GM12878 (cell line): ENCODE measurements at regions not wholly inside any gene's neighbourhood (a gene's known extent, or its start where the extent isn't known, plus 50 kb on each side); places are given as distances from the start of the nearest gene placed in this dataset.

Experiments used
- ATAC-seq: fragments of 200-7000 bp; cut with Tn5 transposase; 3 replicates; pipeline ENCODE4 v1.9.1; 2020; ENCODE audit warnings: mild to moderate bottlenecking, moderate library complexity
- BruUV-seq: library from RNA; stranded (reverse); fragments of 400-500 nt; replicated peaks from 2 replicates; lab custom pipeline; 2021; lab: Mats Ljungman, UMichigan
- CTCF ChIA-PET: fragments of 300-600 bp; sonication (Branson Sonifier 250); formaldehyde crosslinking; extraction: SDS; loops from one replicate; lab custom pipeline; 2021; ENCODE audit warnings: inconsistent platforms; lab: Yijun Ruan, JAX
- POLR2A ChIA-PET: fragments of 350-600 bp; formaldehyde crosslinking; extraction: SDS; loops from one replicate; lab custom pipeline; 2021; ENCODE audit warnings: inconsistent platforms; lab: Charles Lee
- RAD21 ChIA-PET: fragments of 300-600 bp; sonication (Branson Sonifier 250); formaldehyde crosslinking; loops from one replicate; lab custom pipeline; 2023; ENCODE audit warnings: antibody characterized with exemption; ENCODE audit not compliant: unreplicated experiment; lab: Charles Lee
- SMC1A ChIA-PET: fragments of 300-600 bp; sonication (Branson Sonifier 250); formaldehyde crosslinking; loops from one replicate; lab custom pipeline; 2023; ENCODE audit not compliant: unreplicated experiment, uncharacterized antibody; lab: Charles Lee
- DNase-seq: peaks from one replicate; pipeline ENCODE4 v3.0.0-alpha.2; 2011; ENCODE audit warnings: low read depth, low spot score
- FAIRE-seq: peaks from 3 replicates; lab custom pipeline; 2011; peaks lifted over from hg19 to GRCh38; lab: Jason Lieb, UNC
- H2AFZ ChIP-seq: 2 replicates; pipeline ENCODE4 v1.6.0; 2011; ENCODE audit warnings: low read depth, low read length, control low read depth; ENCODE audit not compliant: control insufficient read depth
- H3K27ac ChIP-seq: 2 replicates; pipeline ENCODE4 v1.5.1; 2011; ENCODE audit warnings: control low read depth; ENCODE audit not compliant: control insufficient read depth, insufficient read depth
- H3K27me3 ChIP-seq, 2 experiments: replicated peaks in 1 of 2; 2 replicates each; pipeline versions ENCODE4 v1.6.0 to v1.6.1; 2011; ENCODE audit warnings: low read length in 1 of 2; ENCODE audit not compliant: control insufficient read depth in 2 of 2, insufficient read depth in 2 of 2
- H3K36me3 ChIP-seq, 2 experiments: 2 replicates each; pipeline ENCODE4 v1.5.1; 2011; ENCODE audit warnings: low read length in 1 of 2; ENCODE audit not compliant: control insufficient read depth in 2 of 2, insufficient read depth in 2 of 2
- H3K4me1 ChIP-seq: 2 replicates; pipeline ENCODE4 v1.6.1; 2011; ENCODE audit warnings: mild to moderate bottlenecking, low read length, moderate library complexity, mixed read lengths; ENCODE audit not compliant: control insufficient read depth, insufficient read depth
- H3K4me2 ChIP-seq: 2 replicates; pipeline ENCODE4 v1.6.0; 2011; ENCODE audit warnings: control low read depth; ENCODE audit not compliant: control insufficient read depth, insufficient read depth
- H3K4me3 ChIP-seq: fragments of 200-600 bp; sonication (generic); 2 replicates; pipeline ENCODE4 v1.5.1; 2016
- H3K79me2 ChIP-seq: 2 replicates; pipeline ENCODE4 v1.6.0; 2011; ENCODE audit warnings: low read length; ENCODE audit not compliant: control insufficient read depth, insufficient read depth
- H3K9ac ChIP-seq: 2 replicates; pipeline ENCODE4 v1.8.0; 2011; ENCODE audit warnings: low read length, control low read depth, mixed read lengths; ENCODE audit not compliant: control insufficient read depth, insufficient read depth
- H3K9me3 ChIP-seq: replicated peaks from 3 replicates; pipeline ENCODE4 v1.5.1; 2011; ENCODE audit warnings: mild to moderate bottlenecking, low read length; ENCODE audit not compliant: control insufficient read depth, insufficient read depth
- H4K20me1 ChIP-seq: 2 replicates; pipeline ENCODE4 v1.6.0; 2011; ENCODE audit not compliant: control insufficient read depth, insufficient read depth
- NFXL1 ChIP-seq: fragments of 450-650 bp; IDR thresholded peaks from 2 replicates; pipeline ENCODE4 v1.6.1; 2017; ENCODE audit warnings: antibody characterized with exemption, mild to moderate bottlenecking, borderline replicate concordance
- PML ChIP-seq: IDR thresholded peaks from 2 replicates; pipeline ENCODE4 v1.6.1; 2012; ENCODE audit warnings: low read length, inconsistent platforms
- POLR2AphosphoS2 ChIP-seq: IDR thresholded peaks from 2 replicates; pipeline ENCODE4 v1.6.1; 2011; ENCODE audit warnings: low read depth, mild to moderate bottlenecking, low read length, improper control_type of control experiment, moderate library complexity
- RCOR1 ChIP-seq: conservative IDR thresholded peaks from 2 replicates; pipeline ENCODE4 v1.6.1; 2012; ENCODE audit warnings: low read depth, low read length, improper control_type of control experiment
- RUNX3 ChIP-seq: IDR thresholded peaks from 2 replicates; pipeline ENCODE4 v1.6.1; 2012; ENCODE audit warnings: low read length, inconsistent platforms
- SKIL ChIP-seq: fragments of 450-650 bp; IDR thresholded peaks from 2 replicates; pipeline ENCODE4 v1.6.1; 2017; ENCODE audit warnings: mild to moderate bottlenecking, low read depth, inconsistent platforms; ENCODE audit not compliant: poor library complexity, severe bottlenecking
- SMAD1 ChIP-seq: fragments of 450-650 bp; IDR thresholded peaks from 2 replicates; pipeline ENCODE4 v1.6.1; 2018; ENCODE audit warnings: mild to moderate bottlenecking, low read depth; ENCODE audit not compliant: partially characterized antibody
- ZNF217 ChIP-seq: fragments of 450-650 bp; IDR thresholded peaks from 2 replicates; pipeline ENCODE4 v1.6.1; 2017; ENCODE audit warnings: antibody characterized with exemption, mild to moderate bottlenecking
- ZNF622 ChIP-seq: fragments of 450-650 bp; IDR thresholded peaks from 2 replicates; pipeline ENCODE4 v1.6.1; 2017; ENCODE audit warnings: mild to moderate bottlenecking, inconsistent platforms
- WGBS: methylation state at CpG from one replicate; pipeline ENCODE4 v1.1.6; 2016; ENCODE audit warnings: low lambda C conversion rate; ENCODE audit not compliant: insufficient replicate concordance, insufficient coverage; ENCODE audit errors: missing lambda C conversion rate; 5-methylcytosine and 5-hydroxymethylcytosine counted together
- in situ Hi-C: fragments of 300-500 bp; cut with MboI; formaldehyde crosslinking; loops from 9 replicates; pipeline ENCODE4 v1.14.3; 2018; ENCODE audit warnings: mixed read lengths
- intact Hi-C: fragments of 100-400 bp; cut with micrococcal nuclease; formaldehyde crosslinking; loops from one replicate; pipeline ENCODE4 v1.14.2; 2022; ENCODE audit not compliant: unreplicated experiment
- TF ChIP-seq, protein P1 (sequence below): IDR thresholded peaks from 2 replicates; pipeline ENCODE4 v1.6.1; 2011; ENCODE audit warnings: borderline replicate concordance, low read depth, mild to moderate bottlenecking, moderate library complexity, mixed read lengths, low read length; ENCODE audit not compliant: insufficient read depth; ENCODE audit errors: extremely low read length
- TF ChIP-seq, protein P2 (sequence below): IDR thresholded peaks from 2 replicates; pipeline ENCODE4 v1.6.1; 2011; ENCODE audit warnings: borderline replicate concordance, low read depth, mild to moderate bottlenecking, moderate library complexity, low read length; ENCODE audit not compliant: insufficient read depth, poor library complexity, severe bottlenecking

- no TSS peak for BruUV-seq
- ATAC-seq: no peak
- in situ Hi-C loops: no loop called here
- ChIA-PET POLR2A (no interaction called here), CTCF (interaction anchor here (0.6 kb wide), 1 partner anchor 104 kb away, joined by 3 read pairs; no protein-coding TSS in a partner anchor), RAD21 (interaction anchor here (0.7 kb wide), 1 partner anchor 140 kb away, joined by 3 read pairs; no protein-coding TSS in a partner anchor), SMC1A (no interaction called here)
- H3K9me3 ChIP-seq: peaks cover 8% of the 10 kb centered on the region; the same call in 2 of the 3 replicates
- no peaks in the 10 kb centered on the region for H3K36me3 ChIP-seq
- peaks cover 7% of the 10 kb centered on the region; the same call in 1 of the 2 replicates for H3K4me1 ChIP-seq
- no peak overlapping the region for H3K4me3 ChIP-seq
- no peak overlapping the region for H3K4me2 ChIP-seq
- H3K27me3 ChIP-seq: peaks cover 5 to 7% of the 10 kb centered on the region in 2 experiments; a peak in 3 of 4 replicates
- TF ChIP-seq RUNX3: no peak
- TF ChIP-seq, protein P1, sequence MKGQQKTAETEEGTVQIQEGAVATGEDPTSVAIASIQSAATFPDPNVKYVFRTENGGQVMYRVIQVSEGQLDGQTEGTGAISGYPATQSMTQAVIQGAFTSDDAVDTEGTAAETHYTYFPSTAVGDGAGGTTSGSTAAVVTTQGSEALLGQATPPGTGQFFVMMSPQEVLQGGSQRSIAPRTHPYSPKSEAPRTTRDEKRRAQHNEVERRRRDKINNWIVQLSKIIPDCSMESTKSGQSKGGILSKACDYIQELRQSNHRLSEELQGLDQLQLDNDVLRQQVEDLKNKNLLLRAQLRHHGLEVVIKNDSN: no peak
- intact Hi-C loops: no loop called here
- H3K27ac ChIP-seq: no peak overlapping the region
- no peaks in the 10 kb centered on the region for H3K79me2 ChIP-seq
- no peak overlapping the region for H3K9ac ChIP-seq
- H4K20me1 ChIP-seq: no peaks in the 10 kb centered on the region
- DNase-seq: no peak
- H2AFZ ChIP-seq: no peak overlapping the region; the same call in 1 of the 2 replicates
- FAIRE-seq: no peak
- WGBS: 29% methylated on average over 27 of the region's 28 CpGs
Measured at GRCh38 chr9:129334105-129334935, 156.3 kb upstream of the IER5L start.

DNA sequence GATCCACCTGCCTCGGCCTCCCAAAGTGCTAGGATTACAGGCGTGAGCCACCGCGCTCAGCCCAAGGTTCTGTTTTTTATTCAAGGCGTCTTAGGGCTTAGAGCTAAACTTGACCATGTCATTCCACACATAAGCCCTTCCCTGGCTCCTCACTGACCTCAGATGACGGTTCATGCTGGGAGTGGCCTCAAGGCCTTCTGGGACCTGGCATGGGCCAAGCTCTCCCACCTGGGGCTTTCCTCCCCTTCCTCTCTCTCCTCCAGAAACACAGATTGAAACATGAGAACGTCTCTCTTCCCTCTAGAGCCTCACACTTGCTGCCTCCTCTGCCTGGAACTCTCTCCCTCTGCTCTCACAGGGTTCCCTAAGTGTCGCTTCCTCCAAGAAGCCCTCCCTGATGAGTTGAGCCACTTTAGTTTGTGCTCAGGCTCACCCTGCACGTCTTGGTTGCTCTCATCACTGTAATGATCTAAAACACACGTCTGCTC, 155.6 kb upstream of the IER5L start:
- Histone ChIP-seq H3K4me3 (no peak overlapping the region), H3K79me2 (no peaks in the 10 kb centered on the region), H3K4me1 (peaks cover 11% of the 10 kb centered on the region), H3K36me3 (no peaks in the 10 kb centered on the region), H3K27me3 (peaks cover 5 to 7% of the 10 kb centered on the region in 2 experiments; a peak in 3 of 4 replicates), H4K20me1 (no peaks in the 10 kb centered on the region), H3K27ac (no peak overlapping the region), H3K4me2 (no peak overlapping the region), H3K9me3 (peaks cover 8% of the 10 kb centered on the region; the same call in 2 of the 3 replicates), H3K9ac (no peak overlapping the region), H2AFZ (no peak overlapping the region)
- no TSS peak for BruUV-seq
- intact Hi-C loops (no loop called here), in situ Hi-C loops (no loop called here)
- ChIA-PET SMC1A (no interaction called here), RAD21 (no interaction called here), POLR2A (no interaction called here), CTCF (interaction anchor here (0.6 kb wide), 1 partner anchor 105 kb away, joined by 3 read pairs; no protein-coding TSS in a partner anchor)
- WGBS: 65% methylated on average over 10 of the region's 10 CpGs
- no peak for DNase-seq
- no peak for FAIRE-seq
- no peak for ATAC-seq
- TF ChIP-seq SMAD1 (no peak), RCOR1 (no peak), NFXL1 (no peak), ZNF622 (no peak), PML (no peak), SKIL (no peak), POLR2AphosphoS2 (no peak), ZNF217 (no peak), RUNX3 (no peak)
- TF ChIP-seq, protein P2, sequence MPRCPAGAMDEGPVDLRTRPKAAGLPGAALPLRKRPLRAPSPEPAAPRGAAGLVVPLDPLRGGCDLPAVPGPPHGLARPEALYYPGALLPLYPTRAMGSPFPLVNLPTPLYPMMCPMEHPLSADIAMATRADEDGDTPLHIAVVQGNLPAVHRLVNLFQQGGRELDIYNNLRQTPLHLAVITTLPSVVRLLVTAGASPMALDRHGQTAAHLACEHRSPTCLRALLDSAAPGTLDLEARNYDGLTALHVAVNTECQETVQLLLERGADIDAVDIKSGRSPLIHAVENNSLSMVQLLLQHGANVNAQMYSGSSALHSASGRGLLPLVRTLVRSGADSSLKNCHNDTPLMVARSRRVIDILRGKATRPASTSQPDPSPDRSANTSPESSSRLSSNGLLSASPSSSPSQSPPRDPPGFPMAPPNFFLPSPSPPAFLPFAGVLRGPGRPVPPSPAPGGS: no peak
